Body of pancreas (tissue), 4 donors: ENCODE measurements at regions not wholly inside any gene's neighbourhood (a gene's known extent, or its start where the extent isn't known, plus 50 kb on each side); places are given as distances from the start of the nearest gene placed in this dataset.

ENCODE experiments used
- POLR2A ChIP-seq, 3 donors: fragments of 450-650 bp; IDR thresholded peaks; one replicate each; pipeline ENCODE4 v1.6.1; 2016; ENCODE audit warnings: antibody characterized with exemption in 3 of 3, mild to moderate bottlenecking in 2 of 3
- TF ChIP-seq, protein P1 (sequence below), 7 experiments: fragments of 450-650 bp in 4 of 7; fragments of 200-600 bp in 3 of 7; sonication (generic) in 3 of 7; IDR thresholded peaks; one replicate each; pipeline ENCODE4 v1.5.1; 2016 to 2019; ENCODE audit warnings: antibody characterized with exemption in 7 of 7

DNA sequence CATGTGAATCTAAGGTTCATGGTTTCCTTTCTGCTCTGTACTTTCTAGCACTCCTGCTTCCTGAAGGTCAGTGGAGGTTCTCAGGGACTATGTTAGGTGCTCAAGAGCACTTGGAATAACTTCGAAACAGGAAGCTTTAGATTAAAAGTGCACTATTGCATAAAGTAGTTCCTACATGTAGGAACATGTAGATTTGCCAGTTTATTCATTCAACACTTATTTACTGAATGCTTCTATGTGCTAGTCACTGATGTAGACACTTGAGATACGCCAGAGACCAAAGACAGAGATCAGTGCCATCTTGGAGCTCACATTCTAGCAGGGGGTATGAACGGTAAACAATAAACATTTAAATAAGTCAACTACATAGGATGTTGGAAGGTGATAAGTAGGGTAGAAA is 87.7 kb downstream of the DHRS2 start:
- TF ChIP-seq, protein P1, sequence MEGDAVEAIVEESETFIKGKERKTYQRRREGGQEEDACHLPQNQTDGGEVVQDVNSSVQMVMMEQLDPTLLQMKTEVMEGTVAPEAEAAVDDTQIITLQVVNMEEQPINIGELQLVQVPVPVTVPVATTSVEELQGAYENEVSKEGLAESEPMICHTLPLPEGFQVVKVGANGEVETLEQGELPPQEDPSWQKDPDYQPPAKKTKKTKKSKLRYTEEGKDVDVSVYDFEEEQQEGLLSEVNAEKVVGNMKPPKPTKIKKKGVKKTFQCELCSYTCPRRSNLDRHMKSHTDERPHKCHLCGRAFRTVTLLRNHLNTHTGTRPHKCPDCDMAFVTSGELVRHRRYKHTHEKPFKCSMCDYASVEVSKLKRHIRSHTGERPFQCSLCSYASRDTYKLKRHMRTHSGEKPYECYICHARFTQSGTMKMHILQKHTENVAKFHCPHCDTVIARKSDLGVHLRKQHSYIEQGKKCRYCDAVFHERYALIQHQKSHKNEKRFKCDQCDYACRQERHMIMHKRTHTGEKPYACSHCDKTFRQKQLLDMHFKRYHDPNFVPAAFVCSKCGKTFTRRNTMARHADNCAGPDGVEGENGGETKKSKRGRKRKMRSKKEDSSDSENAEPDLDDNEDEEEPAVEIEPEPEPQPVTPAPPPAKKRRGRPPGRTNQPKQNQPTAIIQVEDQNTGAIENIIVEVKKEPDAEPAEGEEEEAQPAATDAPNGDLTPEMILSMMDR (IDR thresholded peaks at IDR 0.05), result no peak
- no peak for TF ChIP-seq POLR2A (IDR thresholded peaks at IDR 0.05)
